ENCODE measurements at regions not wholly inside any gene's neighbourhood (a gene's known extent, or its start where the extent isn't known, plus 50 kb on each side); places are given as distances from the start of the nearest gene placed in this dataset.

- TF ChIP-seq RAD21 (IDR thresholded peaks at IDR 0.05; ENCODE audit: low read length) (no peak), EP300 (IDR thresholded peaks at IDR 0.05; ENCODE audit: borderline replicate concordance in 1 of 2, low read depth in 1 of 2, low read length in 1 of 2) (no peak), EZH2phosphoT487 (IDR thresholded peaks at IDR 0.05; ENCODE audit: borderline replicate concordance, low read depth) (no peak), GABPA (IDR thresholded peaks at IDR 0.05; ENCODE audit: low read depth) (no peak), RCOR1 (IDR thresholded peaks at IDR 0.05; ENCODE audit: low read length) (no peak), NRF1 (IDR thresholded peaks at IDR 0.05; ENCODE audit: low read depth, low read length) (no peak)
- TF ChIP-seq, protein P1, sequence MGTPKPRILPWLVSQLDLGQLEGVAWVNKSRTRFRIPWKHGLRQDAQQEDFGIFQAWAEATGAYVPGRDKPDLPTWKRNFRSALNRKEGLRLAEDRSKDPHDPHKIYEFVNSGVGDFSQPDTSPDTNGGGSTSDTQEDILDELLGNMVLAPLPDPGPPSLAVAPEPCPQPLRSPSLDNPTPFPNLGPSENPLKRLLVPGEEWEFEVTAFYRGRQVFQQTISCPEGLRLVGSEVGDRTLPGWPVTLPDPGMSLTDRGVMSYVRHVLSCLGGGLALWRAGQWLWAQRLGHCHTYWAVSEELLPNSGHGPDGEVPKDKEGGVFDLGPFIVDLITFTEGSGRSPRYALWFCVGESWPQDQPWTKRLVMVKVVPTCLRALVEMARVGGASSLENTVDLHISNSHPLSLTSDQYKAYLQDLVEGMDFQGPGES (IDR thresholded peaks at IDR 0.05; ENCODE audit: low read depth, low read length) = no peak
- TF ChIP-seq, protein P2, sequence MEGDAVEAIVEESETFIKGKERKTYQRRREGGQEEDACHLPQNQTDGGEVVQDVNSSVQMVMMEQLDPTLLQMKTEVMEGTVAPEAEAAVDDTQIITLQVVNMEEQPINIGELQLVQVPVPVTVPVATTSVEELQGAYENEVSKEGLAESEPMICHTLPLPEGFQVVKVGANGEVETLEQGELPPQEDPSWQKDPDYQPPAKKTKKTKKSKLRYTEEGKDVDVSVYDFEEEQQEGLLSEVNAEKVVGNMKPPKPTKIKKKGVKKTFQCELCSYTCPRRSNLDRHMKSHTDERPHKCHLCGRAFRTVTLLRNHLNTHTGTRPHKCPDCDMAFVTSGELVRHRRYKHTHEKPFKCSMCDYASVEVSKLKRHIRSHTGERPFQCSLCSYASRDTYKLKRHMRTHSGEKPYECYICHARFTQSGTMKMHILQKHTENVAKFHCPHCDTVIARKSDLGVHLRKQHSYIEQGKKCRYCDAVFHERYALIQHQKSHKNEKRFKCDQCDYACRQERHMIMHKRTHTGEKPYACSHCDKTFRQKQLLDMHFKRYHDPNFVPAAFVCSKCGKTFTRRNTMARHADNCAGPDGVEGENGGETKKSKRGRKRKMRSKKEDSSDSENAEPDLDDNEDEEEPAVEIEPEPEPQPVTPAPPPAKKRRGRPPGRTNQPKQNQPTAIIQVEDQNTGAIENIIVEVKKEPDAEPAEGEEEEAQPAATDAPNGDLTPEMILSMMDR (IDR thresholded peaks at IDR 0.05) = no peak
Measured at GRCh38 chr5:135170500-135170899, 136.5 kb upstream of the PITX1 start.
